Thymus (tissue), 11 donors: ENCODE measurements at regions not wholly inside any gene's neighbourhood (a gene's known extent, or its start where the extent isn't known, plus 50 kb on each side); places are given as distances from the start of the nearest gene placed in this dataset.

ENCODE experiments used
- DNase-seq, 9 donors: peaks; one replicate each; pipeline ENCODE4 v3.0.0-alpha.2; 2013; ENCODE audit warnings: low spot score in 9 of 9, low read depth in 6 of 9, missing footprints in 1 of 9
- H3K27ac ChIP-seq, 2 donors: one replicate each; pipeline ENCODE4 v1.5.1; 2013; ENCODE audit warnings: control low read depth in 1 of 2, low read depth in 1 of 2, low read length in 1 of 2, mild to moderate bottlenecking in 1 of 2, moderate library complexity in 1 of 2
- H3K27me3 ChIP-seq, 2 donors: one replicate each; pipeline ENCODE4 v1.5.1; 2013; ENCODE audit warnings: low read length in 1 of 2; ENCODE audit not compliant: control insufficient read depth in 2 of 2, insufficient read depth in 1 of 2
- H3K36me3 ChIP-seq, 2 donors: one replicate each; pipeline ENCODE4 v1.5.1; 2013; ENCODE audit warnings: low read length in 1 of 2, mild to moderate bottlenecking in 1 of 2, moderate library complexity in 1 of 2; ENCODE audit not compliant: control insufficient read depth in 2 of 2, insufficient read depth in 2 of 2
- H3K4me1 ChIP-seq, 2 donors: one replicate each; pipeline ENCODE4 v1.5.1; 2013; ENCODE audit warnings: low read length in 2 of 2; ENCODE audit not compliant: control insufficient read depth in 2 of 2, insufficient read depth in 2 of 2
- H3K4me3 ChIP-seq, 2 donors: one replicate each; pipeline ENCODE4 v1.5.1; 2013; ENCODE audit warnings: low read length in 2 of 2, control low read depth in 1 of 2, mild to moderate bottlenecking in 1 of 2
- H3K9me3 ChIP-seq, 2 donors: one replicate each; pipeline ENCODE4 v1.5.1; 2013; ENCODE audit warnings: low read length in 1 of 2, mild to moderate bottlenecking in 1 of 2; ENCODE audit not compliant: control insufficient read depth in 2 of 2, insufficient read depth in 1 of 2
- WGBS: extraction: QIAGEN DNeasy Blood & Tissue Kit; methylation state at CpG from one replicate; pipeline ENCODE4 v1.1.7; 2013; 5-methylcytosine and 5-hydroxymethylcytosine counted together
- donor health status: healthy.

GRCh38 chr5:82865625-82866024 is 211.6 kb downstream of the TMEM167A start:
- no peak overlapping the region for H3K4me3 ChIP-seq
- no peak for DNase-seq
- no peak overlapping the region for H3K27ac ChIP-seq
- no peaks in the 10 kb centered on the region for H3K27me3 ChIP-seq
- H3K9me3 ChIP-seq = no peaks in the 10 kb centered on the region
- no peaks in the 10 kb centered on the region for H3K36me3 ChIP-seq
- 98% methylated on average over 3 of the region's 3 CpGs for WGBS
- H3K4me1 ChIP-seq = no peaks in the 10 kb centered on the region

GRCh38 chr5:82863266-82863665 is 213.9 kb downstream of the TMEM167A start:
- H3K4me1 ChIP-seq = no peaks in the 10 kb centered on the region
- no peak overlapping the region for H3K4me3 ChIP-seq
- 79% methylated on average over 3 of the region's 3 CpGs for WGBS
- H3K9me3 ChIP-seq = no peaks in the 10 kb centered on the region
- no peak overlapping the region for H3K27ac ChIP-seq
- no peaks in the 10 kb centered on the region for H3K27me3 ChIP-seq
- no peaks in the 10 kb centered on the region for H3K36me3 ChIP-seq
- no peak for DNase-seq

- no peak for DNase-seq
- no peak overlapping the region for H3K27ac ChIP-seq
- H3K27me3 ChIP-seq = no peaks in the 10 kb centered on the region
- H3K9me3 ChIP-seq = no peaks in the 10 kb centered on the region
- WGBS = 86% methylated on average over 4 of the region's 4 CpGs
- H3K4me3 ChIP-seq = no peak overlapping the region
- no peaks in the 10 kb centered on the region for H3K36me3 ChIP-seq
- H3K4me1 ChIP-seq = no peaks in the 10 kb centered on the region
Measured at GRCh38 chr5:82862711-82863110, 214.5 kb downstream of the TMEM167A start.

GRCh38 chr5:82862261-82862660 is 214.9 kb downstream of the TMEM167A start:
- 98% methylated on average over 4 of the region's 4 CpGs for WGBS
- no peak overlapping the region for H3K27ac ChIP-seq

GRCh38 chr5:82861701-82862100 is 215.5 kb downstream of the TMEM167A start:
- whole genome bisulfite sequencing = 99% methylated on average over 4 of the region's 4 CpGs
- Histone ChIP-seq H3K36me3 (no peaks in the 10 kb centered on the region), H3K27me3 (no peaks in the 10 kb centered on the region), H3K9me3 (no peaks in the 10 kb centered on the region), H3K4me1 (no peaks in the 10 kb centered on the region), H3K27ac (no peak overlapping the region), H3K4me3 (no peak overlapping the region)
- no peak for DNase-seq

More at GRCh38 chr5:82862261-82862660, 214.9 kb downstream of the TMEM167A start:
- H3K9me3 ChIP-seq = no peaks in the 10 kb centered on the region
- no peak overlapping the region for H3K4me3 ChIP-seq
- no peaks in the 10 kb centered on the region for H3K4me1 ChIP-seq
- no peaks in the 10 kb centered on the region for H3K27me3 ChIP-seq
- DNase-seq = no peak
- H3K36me3 ChIP-seq = no peaks in the 10 kb centered on the region

GRCh38 chr5:82859451-82860140 is 217.6 kb downstream of the TMEM167A start:
- Histone ChIP-seq H3K4me1 (no peaks in the 10 kb centered on the region), H3K27ac (no peak overlapping the region), H3K27me3 (no peaks in the 10 kb centered on the region), H3K9me3 (no peaks in the 10 kb centered on the region), H3K4me3 (no peak overlapping the region), H3K36me3 (no peaks in the 10 kb centered on the region)
- DNase-seq = no peak
- whole genome bisulfite sequencing = 85% methylated on average over 8 of the region's 8 CpGs

GRCh38 chr5:82858151-82859025 is 218.8 kb downstream of the TMEM167A start:
- no peak for DNase-seq
- Histone ChIP-seq H3K9me3 (no peaks in the 10 kb centered on the region), H3K27ac (no peak overlapping the region), H3K4me1 (no peaks in the 10 kb centered on the region), H3K27me3 (no peaks in the 10 kb centered on the region), H3K36me3 (no peaks in the 10 kb centered on the region), H3K4me3 (no peak overlapping the region)
- WGBS = 94% methylated on average over 9 of the region's 9 CpGs

GRCh38 chr5:82855893-82856550 is 221.2 kb downstream of the TMEM167A start:
- Histone ChIP-seq H3K36me3 (no peaks in the 10 kb centered on the region), H3K27me3 (no peaks in the 10 kb centered on the region), H3K27ac (no peak overlapping the region), H3K4me3 (no peak overlapping the region), H3K4me1 (no peaks in the 10 kb centered on the region), H3K9me3 (no peaks in the 10 kb centered on the region)
- WGBS = 89% methylated on average over 5 of the region's 5 CpGs
- DNase-seq = no peak

- H3K27ac ChIP-seq = no peak overlapping the region
- no peak for DNase-seq
- H3K27me3 ChIP-seq = no peaks in the 10 kb centered on the region
- 96% methylated on average over 3 of the region's 3 CpGs for WGBS
- H3K4me1 ChIP-seq = no peaks in the 10 kb centered on the region
- H3K4me3 ChIP-seq = no peak overlapping the region
- no peaks in the 10 kb centered on the region for H3K9me3 ChIP-seq
- H3K36me3 ChIP-seq = no peaks in the 10 kb centered on the region
Measured at GRCh38 chr5:82854956-82855355, 222.2 kb downstream of the TMEM167A start.
